Peyer's patch (tissue), 4 donors: ENCODE measurements at regions not wholly inside any gene's neighbourhood (a gene's known extent, or its start where the extent isn't known, plus 50 kb on each side); places are given as distances from the start of the nearest gene placed in this dataset.

Experiments
- POLR2A ChIP-seq, 2 donors: fragments of 450-650 bp; IDR thresholded peaks; one replicate each; pipeline ENCODE4 v1.5.1; 2017; ENCODE audit warnings: antibody characterized with exemption in 2 of 2, mild to moderate bottlenecking in 2 of 2, moderate library complexity in 2 of 2
- TF ChIP-seq, protein P1 (sequence below), 6 experiments: fragments of 450-650 bp in 4 of 6; fragments of 200-600 bp in 2 of 6; sonication (generic) in 1 of 6; IDR thresholded peaks; one replicate each; pipeline ENCODE4 v1.5.1; 2017 to 2019; ENCODE audit warnings: antibody characterized with exemption in 6 of 6, mild to moderate bottlenecking in 3 of 6, moderate library complexity in 1 of 6

GRCh38 chr11:37104380-37104779 is 506.3 kb upstream of the RAG2 start:
- TF ChIP-seq POLR2A (IDR thresholded peaks at IDR 0.05), result no peak
- TF ChIP-seq, protein P1, sequence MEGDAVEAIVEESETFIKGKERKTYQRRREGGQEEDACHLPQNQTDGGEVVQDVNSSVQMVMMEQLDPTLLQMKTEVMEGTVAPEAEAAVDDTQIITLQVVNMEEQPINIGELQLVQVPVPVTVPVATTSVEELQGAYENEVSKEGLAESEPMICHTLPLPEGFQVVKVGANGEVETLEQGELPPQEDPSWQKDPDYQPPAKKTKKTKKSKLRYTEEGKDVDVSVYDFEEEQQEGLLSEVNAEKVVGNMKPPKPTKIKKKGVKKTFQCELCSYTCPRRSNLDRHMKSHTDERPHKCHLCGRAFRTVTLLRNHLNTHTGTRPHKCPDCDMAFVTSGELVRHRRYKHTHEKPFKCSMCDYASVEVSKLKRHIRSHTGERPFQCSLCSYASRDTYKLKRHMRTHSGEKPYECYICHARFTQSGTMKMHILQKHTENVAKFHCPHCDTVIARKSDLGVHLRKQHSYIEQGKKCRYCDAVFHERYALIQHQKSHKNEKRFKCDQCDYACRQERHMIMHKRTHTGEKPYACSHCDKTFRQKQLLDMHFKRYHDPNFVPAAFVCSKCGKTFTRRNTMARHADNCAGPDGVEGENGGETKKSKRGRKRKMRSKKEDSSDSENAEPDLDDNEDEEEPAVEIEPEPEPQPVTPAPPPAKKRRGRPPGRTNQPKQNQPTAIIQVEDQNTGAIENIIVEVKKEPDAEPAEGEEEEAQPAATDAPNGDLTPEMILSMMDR (IDR thresholded peaks at IDR 0.05), result no peak
